Left lobe of liver (tissue), 2 donors: ENCODE measurements at regions not wholly inside any gene's neighbourhood (a gene's known extent, or its start where the extent isn't known, plus 50 kb on each side); places are given as distances from the start of the nearest gene placed in this dataset.
"Not testable (repeated sequence)": the region's sequence is repeated elsewhere in the genome, so short reads cannot be mapped to it uniquely, and the experiment has no call there.

Experiments used
- ATAC-seq: fragments of 200-7000 bp; cut with Tn5 transposase; one replicate; pipeline ENCODE4 v1.9.1; 2020; ENCODE audit warnings: mild to moderate bottlenecking, moderate library complexity
- DNase-seq: peaks from one replicate; pipeline ENCODE4 v3.0.0-alpha.2; 2020; ENCODE audit warnings: low spot score
- donor health status: DM: no; HTN: no; CAD: no; lungs with moderate emphysema.
- donor health status: DM: no; HTN: yes; CAD: no.

- ATAC-seq (no peak), DNase-seq (no peak)
Observed at GRCh38 chr13:46498650-46499049, 54.3 kb upstream of the LRCH1 start.

GRCh38 chr13:46496086-46496485 is 56.9 kb upstream of the LRCH1 start:
- ATAC-seq = no peak
- no peak for DNase-seq

- DNase-seq (no peak), ATAC-seq (peak; percentile 36)
Observed at GRCh38 chr13:46495651-46496050, 57.3 kb upstream of the LRCH1 start.

GRCh38 chr13:46495066-46495465 is 57.9 kb upstream of the LRCH1 start:
- ATAC-seq = no peak
- no peak for DNase-seq

GRCh38 chr13:46492946-46493345 is 60.0 kb upstream of the LRCH1 start:
- DNase-seq (no peak), ATAC-seq (peak; percentile 76)

- DNase-seq (no peak), ATAC-seq (no peak)
Observed at GRCh38 chr13:46491641-46492040, 61.3 kb upstream of the LRCH1 start.

- ATAC-seq, DNase-seq: not testable (repeated sequence)
Observed at GRCh38 chr13:46490713-46491112, 62.3 kb upstream of the LRCH1 start.

GRCh38 chr13:46490129-46490528 is 62.8 kb upstream of the LRCH1 start:
- DNase-seq (no peak), ATAC-seq (no peak)

GRCh38 chr13:46489586-46490023 is 63.4 kb upstream of the LRCH1 start:
- DNase-seq (no peak), ATAC-seq (no peak)

GRCh38 chr13:46487748-46488147 is 65.2 kb upstream of the LRCH1 start:
- ATAC-seq = no peak
- DNase-seq = no peak

GRCh38 chr13:46486270-46486669 is 66.7 kb upstream of the LRCH1 start:
- no peak for DNase-seq
- ATAC-seq = no peak

GRCh38 chr13:46484561-46484960 is 68.4 kb upstream of the LRCH1 start:
- ATAC-seq (no peak), DNase-seq (no peak)

GRCh38 chr13:46481166-46481565 is 71.8 kb upstream of the LRCH1 start:
- ATAC-seq (no peak), DNase-seq (no peak)

- no peak for ATAC-seq
- DNase-seq = no peak
Observed at GRCh38 chr13:46480131-46480530, 72.8 kb upstream of the LRCH1 start.

- ATAC-seq (no peak), DNase-seq (no peak)
Observed at GRCh38 chr13:46479691-46480090, 73.3 kb upstream of the LRCH1 start.

- DNase-seq (no peak), ATAC-seq (no peak)
Observed at GRCh38 chr13:46479283-46479682, 73.7 kb upstream of the LRCH1 start.

GRCh38 chr13:46478651-46479050 is 74.3 kb upstream of the LRCH1 start:
- ATAC-seq = no peak

GRCh38 chr13:46476174-46476573 is 76.8 kb upstream of the LRCH1 start:
- no peak for ATAC-seq
- DNase-seq = no peak

More at GRCh38 chr13:46478651-46479050, 74.3 kb upstream of the LRCH1 start:
- DNase-seq = no peak

GRCh38 chr13:46475541-46475991 is 77.4 kb upstream of the LRCH1 start:
- ATAC-seq = no peak

GRCh38 chr13:46473806-46474205 is 79.2 kb upstream of the LRCH1 start:
- DNase-seq (no peak), ATAC-seq (no peak)

More at GRCh38 chr13:46475541-46475991, 77.4 kb upstream of the LRCH1 start:
- no peak for DNase-seq

GRCh38 chr13:46472384-46472783 is 80.6 kb upstream of the LRCH1 start:
- DNase-seq (no peak), ATAC-seq (no peak)

- DNase-seq, ATAC-seq: not testable (repeated sequence)
Observed at GRCh38 chr13:46469699-46470098, 82.6 kb upstream of the RUBCNL start.
